Muscle layer of duodenum (tissue), 2 donors: ENCODE measurements at regions not wholly inside any gene's neighbourhood (a gene's known extent, or its start where the extent isn't known, plus 50 kb on each side); places are given as distances from the start of the nearest gene placed in this dataset.

Source experiments
- H3K27ac ChIP-seq: one replicate; pipeline ENCODE4 v1.7.0; 2013; ENCODE audit warnings: mild to moderate bottlenecking, low read length
- H3K27me3 ChIP-seq: one replicate; pipeline ENCODE4 v1.7.0; 2013; ENCODE audit warnings: low read depth, mild to moderate bottlenecking, control low read depth, low read length
- H3K36me3 ChIP-seq, 2 donors: one replicate each; pipeline ENCODE4 v1.7.0; 2013; ENCODE audit warnings: low read length in 2 of 2, control low read depth in 1 of 2, mild to moderate bottlenecking in 1 of 2; ENCODE audit not compliant: insufficient read depth in 2 of 2, control insufficient read depth in 1 of 2
- H3K4me1 ChIP-seq, 2 donors: one replicate each; pipeline ENCODE4 v1.7.0; 2013; ENCODE audit warnings: low read length in 2 of 2, mild to moderate bottlenecking in 2 of 2, control low read depth in 1 of 2, moderate library complexity in 1 of 2; ENCODE audit not compliant: insufficient read depth in 2 of 2, control insufficient read depth in 1 of 2
- H3K4me3 ChIP-seq, 2 donors: one replicate each; pipeline ENCODE4 v1.7.0; 2013; ENCODE audit warnings: low read length in 2 of 2, low read depth in 1 of 2, mild to moderate bottlenecking in 1 of 2
- H3K9me3 ChIP-seq, 2 donors: one replicate each; pipeline ENCODE4 v1.7.0; 2013; ENCODE audit warnings: low read length in 2 of 2, control low read depth in 1 of 2, mild to moderate bottlenecking in 1 of 2; ENCODE audit not compliant: control insufficient read depth in 1 of 2
- donor health status: healthy.

DNA sequence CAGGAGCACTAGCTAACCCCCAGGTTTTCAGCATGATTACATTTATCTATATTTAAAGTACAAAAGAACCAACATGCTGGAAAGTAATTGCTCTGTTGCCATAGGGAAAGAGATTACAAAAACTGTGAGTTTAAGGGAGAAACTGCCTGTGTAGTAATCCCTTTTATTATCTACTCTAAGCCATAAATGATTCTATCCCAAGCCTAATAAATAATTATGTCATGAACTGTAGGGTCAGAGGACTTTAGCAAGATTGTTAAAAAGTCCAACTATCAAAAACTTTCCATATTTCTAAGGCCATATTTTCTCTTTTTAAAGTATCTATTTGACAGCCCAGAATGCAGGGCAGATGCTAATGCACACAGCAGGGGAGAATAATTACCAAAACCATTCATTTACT, 573.8 kb upstream of the MIR17HG start:
- H3K27me3 ChIP-seq = no peaks in the 10 kb centered on the region
- no peak overlapping the region for H3K27ac ChIP-seq
- H3K4me3 ChIP-seq = no peak overlapping the region
- H3K4me1 ChIP-seq = no peaks in the 10 kb centered on the region
- no peaks in the 10 kb centered on the region for H3K36me3 ChIP-seq
- no peaks in the 10 kb centered on the region for H3K9me3 ChIP-seq

DNA sequence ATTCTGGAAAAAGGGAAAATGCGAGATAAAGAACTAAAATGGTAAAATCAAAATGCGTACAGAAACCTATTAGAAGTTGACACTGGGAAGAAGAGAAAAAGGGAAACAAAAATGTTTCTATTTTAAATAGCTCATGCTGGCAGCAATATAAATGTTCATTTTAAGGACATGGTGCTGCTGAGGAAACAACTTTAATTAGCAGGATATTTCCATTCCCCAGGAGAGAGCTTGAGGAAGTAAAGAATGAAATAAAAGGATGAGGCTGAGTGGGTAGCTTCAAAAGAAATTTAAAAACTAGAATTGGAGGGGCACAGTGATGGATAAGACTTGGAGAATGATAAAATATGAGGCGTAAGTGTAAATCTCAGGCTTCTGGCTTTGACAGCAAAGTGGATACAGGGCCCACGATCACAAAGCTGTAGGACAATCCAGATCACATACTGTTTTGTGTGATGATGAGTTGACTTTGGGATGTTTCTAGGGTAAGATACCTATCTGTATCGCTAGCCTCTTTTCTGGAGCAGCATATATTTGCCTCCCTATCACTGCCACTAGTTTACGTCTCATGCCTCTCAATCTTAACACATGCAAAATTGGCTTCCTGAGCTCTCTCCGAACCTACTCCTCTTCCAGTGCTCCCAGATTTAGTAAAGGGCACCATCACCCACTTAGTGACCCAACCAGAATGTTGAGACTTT, 571.3 kb upstream of the MIR17HG start:
- no peak overlapping the region for H3K27ac ChIP-seq
- H3K9me3 ChIP-seq = no peaks in the 10 kb centered on the region
- H3K4me1 ChIP-seq = no peaks in the 10 kb centered on the region
- no peaks in the 10 kb centered on the region for H3K36me3 ChIP-seq
- H3K4me3 ChIP-seq = no peak overlapping the region
- H3K27me3 ChIP-seq = no peaks in the 10 kb centered on the region

DNA sequence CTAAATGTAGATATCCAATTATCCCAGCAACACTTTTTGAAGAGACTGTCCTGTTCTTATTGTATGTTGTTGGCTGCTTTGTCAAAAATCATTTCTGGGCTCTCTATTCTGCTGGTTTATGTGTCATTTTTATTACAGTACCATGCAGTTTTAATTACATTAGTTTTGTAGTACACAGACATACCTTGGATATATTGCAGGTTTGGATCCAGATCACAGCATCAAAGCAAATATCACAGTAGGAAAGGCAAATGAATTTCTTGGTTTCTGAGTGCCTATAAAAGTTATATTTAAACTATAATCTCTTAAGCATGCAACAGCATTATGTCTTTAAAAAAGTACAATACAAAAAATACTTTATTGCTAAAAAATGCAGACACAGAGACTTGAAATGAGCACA, 564.2 kb upstream of the MIR17HG start:
- H3K27me3 ChIP-seq = no peaks in the 10 kb centered on the region
- no peaks in the 10 kb centered on the region for H3K36me3 ChIP-seq
- no peaks in the 10 kb centered on the region for H3K9me3 ChIP-seq
- no peak overlapping the region for H3K4me3 ChIP-seq
- no peak overlapping the region for H3K27ac ChIP-seq
- no peaks in the 10 kb centered on the region for H3K4me1 ChIP-seq

DNA sequence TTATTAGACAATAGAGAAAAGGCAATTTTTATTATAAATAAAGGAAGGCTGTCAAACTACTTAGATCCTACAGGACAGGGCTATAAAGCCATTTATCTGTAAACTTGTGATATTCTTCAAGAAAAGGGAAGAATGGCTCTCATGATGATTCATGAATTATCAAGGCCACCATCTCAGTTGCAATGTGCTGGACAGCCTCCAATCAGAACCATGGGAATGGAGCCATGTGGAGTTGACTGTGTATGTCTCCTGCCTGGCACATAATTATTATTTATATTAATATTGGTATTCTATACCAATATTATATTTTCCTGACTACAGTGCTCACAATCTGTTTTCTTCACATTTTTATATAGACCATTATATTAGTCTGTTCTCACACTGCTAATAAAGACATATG, 560.5 kb upstream of the MIR17HG start:
- no peaks in the 10 kb centered on the region for H3K36me3 ChIP-seq
- H3K27me3 ChIP-seq = no peaks in the 10 kb centered on the region
- H3K4me1 ChIP-seq = no peaks in the 10 kb centered on the region
- H3K27ac ChIP-seq = no peak overlapping the region
- no peaks in the 10 kb centered on the region for H3K9me3 ChIP-seq
- H3K4me3 ChIP-seq = no peak overlapping the region

DNA sequence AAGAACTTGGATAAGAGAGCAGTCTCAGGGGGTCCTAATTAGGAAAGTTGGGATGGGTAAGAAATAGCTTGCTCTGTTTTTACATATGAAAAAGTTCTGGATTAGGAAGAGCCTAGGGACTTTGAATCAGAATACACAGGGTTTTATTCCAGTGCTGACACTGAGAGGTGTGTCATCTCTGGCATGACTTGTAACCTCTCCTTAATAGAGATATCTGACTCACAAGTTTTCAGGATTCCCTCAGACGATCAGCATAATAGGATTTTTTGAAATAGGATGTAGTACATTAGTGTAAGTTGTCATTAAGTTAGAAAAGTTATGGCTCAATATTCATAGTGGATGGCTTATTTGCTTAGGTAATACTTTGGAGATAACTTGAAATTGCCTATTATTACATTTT, 555.2 kb upstream of the MIR17HG start:
- H3K36me3 ChIP-seq = no peaks in the 10 kb centered on the region
- no peak overlapping the region for H3K4me3 ChIP-seq
- no peaks in the 10 kb centered on the region for H3K27me3 ChIP-seq
- no peaks in the 10 kb centered on the region for H3K9me3 ChIP-seq
- H3K27ac ChIP-seq = no peak overlapping the region
- no peaks in the 10 kb centered on the region for H3K4me1 ChIP-seq

DNA sequence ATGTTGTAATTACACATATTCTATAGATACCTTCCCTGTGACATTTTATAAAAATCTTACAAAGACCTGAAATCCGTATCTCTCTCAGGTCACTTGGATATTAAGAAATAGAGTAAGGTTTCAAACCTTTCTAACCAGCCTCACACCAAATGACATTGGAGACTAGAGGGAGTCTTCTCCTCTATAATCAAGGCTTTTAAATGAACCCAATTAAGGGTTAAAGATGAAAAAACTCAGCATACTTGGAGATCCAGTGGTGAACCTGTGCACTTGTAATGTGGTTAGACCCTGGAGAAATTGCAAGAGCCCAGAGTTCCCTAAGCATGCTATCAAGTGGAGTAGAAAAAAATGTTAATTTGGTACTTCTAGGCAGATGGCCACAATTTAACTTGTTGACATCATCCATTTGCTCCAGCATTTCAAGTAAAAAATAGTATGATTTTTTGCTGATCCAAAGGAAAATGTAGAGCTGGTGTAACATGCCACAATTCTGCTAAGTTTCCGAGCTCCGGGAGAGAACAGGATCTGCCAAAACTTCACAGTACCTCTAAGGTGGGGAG, 554.1 kb upstream of the MIR17HG start:
- H3K4me1 ChIP-seq = no peaks in the 10 kb centered on the region
- no peaks in the 10 kb centered on the region for H3K36me3 ChIP-seq
- H3K27me3 ChIP-seq = no peaks in the 10 kb centered on the region
- H3K4me3 ChIP-seq = no peak overlapping the region
- H3K27ac ChIP-seq = no peak overlapping the region
- no peaks in the 10 kb centered on the region for H3K9me3 ChIP-seq

DNA sequence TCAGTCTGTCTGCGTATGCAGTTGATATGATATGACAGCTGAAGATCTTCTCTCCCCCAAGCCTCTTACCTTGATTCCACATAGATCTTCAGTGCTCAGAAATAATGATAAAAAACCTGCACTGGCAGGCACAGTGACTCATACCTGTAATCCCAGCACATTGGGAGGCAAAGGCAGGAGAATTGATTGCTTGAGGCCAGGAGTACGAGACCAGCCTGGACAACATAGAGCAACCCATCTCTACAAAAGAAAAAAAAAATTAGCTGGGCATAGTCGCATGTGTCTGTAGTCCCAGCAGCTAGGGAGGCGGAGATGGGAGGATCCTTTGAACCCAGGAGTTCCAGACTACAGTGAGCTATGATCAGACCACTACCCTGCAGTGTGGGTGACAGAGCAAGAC, 551.0 kb upstream of the MIR17HG start:
- Histone ChIP-seq H3K4me3 (no peak overlapping the region), H3K27me3 (no peaks in the 10 kb centered on the region), H3K36me3 (no peaks in the 10 kb centered on the region), H3K27ac (no peak overlapping the region), H3K4me1 (no peaks in the 10 kb centered on the region), H3K9me3 (no peaks in the 10 kb centered on the region)

DNA sequence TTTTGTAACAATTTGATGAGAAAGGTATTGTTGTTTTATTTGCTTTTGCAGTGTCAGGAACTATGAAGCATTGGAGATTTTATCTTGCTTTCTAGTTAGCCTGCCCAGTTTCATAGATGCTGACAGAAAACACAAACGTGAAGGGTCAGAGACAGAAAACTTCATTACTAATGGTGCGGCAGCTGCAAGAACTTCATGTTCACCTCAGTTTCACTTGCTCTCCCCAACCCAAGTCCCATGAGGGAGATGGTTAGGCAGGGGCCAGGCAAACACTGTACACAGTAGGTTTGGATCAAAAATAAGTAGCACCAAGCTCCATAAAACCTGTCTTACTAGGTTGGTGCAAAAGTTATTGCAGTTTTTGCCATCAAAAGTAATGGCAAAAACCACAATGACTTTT, 550.2 kb upstream of the MIR17HG start:
- Histone ChIP-seq H3K4me1 (no peaks in the 10 kb centered on the region), H3K27ac (no peak overlapping the region), H3K9me3 (no peaks in the 10 kb centered on the region), H3K27me3 (no peaks in the 10 kb centered on the region), H3K4me3 (no peak overlapping the region), H3K36me3 (no peaks in the 10 kb centered on the region)

DNA sequence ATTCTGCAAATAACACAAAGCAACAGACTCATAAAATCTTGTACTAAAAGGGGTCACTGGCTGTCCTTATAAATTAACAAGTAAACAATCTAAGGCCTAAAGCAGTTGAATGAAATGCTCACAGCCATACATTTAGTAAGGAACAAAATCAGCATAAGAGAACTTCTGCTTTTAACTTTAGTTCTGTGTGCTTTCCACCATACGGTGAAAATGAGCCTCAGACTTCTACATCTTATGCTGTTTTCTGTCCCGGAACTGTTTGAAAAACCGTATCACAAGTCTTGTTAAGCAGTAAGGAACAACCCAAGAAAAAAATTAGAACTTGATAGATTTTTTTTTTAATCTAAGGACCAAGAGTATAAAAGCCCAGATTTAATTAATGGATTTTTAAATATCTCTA, 549.1 kb upstream of the MIR17HG start:
- H3K4me1 ChIP-seq = no peaks in the 10 kb centered on the region
- no peaks in the 10 kb centered on the region for H3K9me3 ChIP-seq
- no peak overlapping the region for H3K27ac ChIP-seq
- no peaks in the 10 kb centered on the region for H3K27me3 ChIP-seq
- no peaks in the 10 kb centered on the region for H3K36me3 ChIP-seq
- H3K4me3 ChIP-seq = no peak overlapping the region

DNA sequence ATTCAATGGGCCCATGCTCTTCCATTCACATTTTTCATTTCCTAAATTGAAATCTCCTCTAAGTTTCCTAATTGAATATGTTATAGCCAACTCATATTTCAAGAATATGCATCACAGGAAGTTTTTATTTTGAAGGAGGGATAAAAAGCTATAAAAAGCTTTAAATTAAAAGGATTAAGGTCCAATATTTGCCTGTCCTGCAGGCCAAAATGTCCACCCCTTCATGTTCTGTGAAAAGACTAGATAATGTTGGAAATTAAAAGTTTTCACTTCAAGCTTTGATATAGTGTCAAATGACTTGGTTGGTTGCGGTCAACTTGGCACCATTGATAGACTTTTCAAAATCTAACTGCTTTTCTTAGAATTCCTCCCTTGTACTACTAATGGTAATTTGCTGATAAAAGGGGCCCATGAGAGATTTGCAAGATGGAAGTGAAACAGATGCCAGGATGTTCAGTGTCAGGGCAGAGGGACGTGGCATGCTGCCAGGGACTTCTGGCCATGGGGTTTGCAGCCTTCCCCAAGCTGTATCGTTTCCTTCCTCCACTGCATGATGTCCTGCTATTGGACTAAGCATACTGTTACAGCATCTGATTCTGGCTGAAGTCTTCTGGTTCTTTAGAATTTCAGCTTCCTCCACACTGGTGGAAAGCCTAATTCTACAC, 547.3 kb upstream of the MIR17HG start:
- no peaks in the 10 kb centered on the region for H3K4me1 ChIP-seq
- H3K4me3 ChIP-seq = no peak overlapping the region
- no peak overlapping the region for H3K27ac ChIP-seq
- H3K27me3 ChIP-seq = no peaks in the 10 kb centered on the region
- H3K9me3 ChIP-seq = no peaks in the 10 kb centered on the region
- H3K36me3 ChIP-seq = no peaks in the 10 kb centered on the region

DNA sequence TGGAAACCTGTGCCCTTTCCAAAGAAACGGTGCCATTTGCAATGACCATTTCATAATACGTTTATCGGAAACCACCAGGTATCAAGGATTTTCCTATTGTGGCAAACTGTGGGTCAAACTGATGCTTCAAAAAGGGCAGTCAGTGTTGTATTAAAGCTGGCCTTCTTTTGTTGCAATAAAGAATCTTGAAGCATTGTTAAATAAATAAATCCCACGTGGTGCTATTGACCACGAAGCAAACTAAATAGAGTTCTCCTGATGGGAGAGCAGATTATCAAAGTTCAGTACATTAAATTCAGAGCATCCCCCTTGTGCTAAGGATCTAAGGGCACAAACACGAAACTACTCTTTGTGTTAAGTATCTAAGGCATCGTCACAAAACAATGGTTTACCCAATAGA, 545.9 kb upstream of the MIR17HG start:
- H3K4me1 ChIP-seq = no peaks in the 10 kb centered on the region
- no peak overlapping the region for H3K27ac ChIP-seq
- no peaks in the 10 kb centered on the region for H3K27me3 ChIP-seq
- H3K4me3 ChIP-seq = no peak overlapping the region
- no peaks in the 10 kb centered on the region for H3K9me3 ChIP-seq
- H3K36me3 ChIP-seq = no peaks in the 10 kb centered on the region

DNA sequence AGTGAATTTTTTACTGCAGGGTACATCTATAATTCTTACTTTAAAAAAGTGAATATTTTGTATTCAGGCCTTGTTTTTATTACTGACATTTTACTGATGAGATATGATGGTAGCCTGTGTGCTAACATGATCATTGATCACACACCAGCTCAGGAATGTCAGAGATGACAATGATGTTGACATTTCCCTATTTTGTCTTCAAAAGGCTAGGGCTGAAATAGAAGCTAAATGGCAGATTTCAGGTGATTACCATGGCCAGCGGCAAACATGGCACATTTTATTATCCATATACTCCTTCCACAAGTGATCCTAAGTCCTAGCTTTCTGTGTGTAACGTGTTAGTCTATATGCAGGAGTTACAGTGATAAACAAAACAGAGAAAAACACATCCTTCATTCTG, 544.3 kb upstream of the MIR17HG start:
- Histone ChIP-seq H3K9me3 (no peaks in the 10 kb centered on the region), H3K4me1 (no peaks in the 10 kb centered on the region), H3K27ac (no peak overlapping the region), H3K27me3 (no peaks in the 10 kb centered on the region), H3K4me3 (no peak overlapping the region), H3K36me3 (no peaks in the 10 kb centered on the region)
